Sigmoid colon (tissue), 6 donors: ENCODE measurements at regions not wholly inside any gene's neighbourhood (a gene's known extent, or its start where the extent isn't known, plus 50 kb on each side); places are given as distances from the start of the nearest gene placed in this dataset.

ENCODE experiments used
- DNase-seq: peaks from one replicate; pipeline ENCODE4 v3.0.0-alpha.2; 2019
- H3K27ac ChIP-seq, 4 donors: fragments of 200-600 bp; sonication (generic); one replicate each; pipeline ENCODE4 v1.5.1; 2016 to 2019; ENCODE audit warnings: mild to moderate bottlenecking in 1 of 4
- H3K27me3 ChIP-seq, 3 donors: fragments of 200-600 bp; sonication (generic); one replicate each; pipeline ENCODE4 v1.5.1; 2019; ENCODE audit warnings: mild to moderate bottlenecking in 1 of 3
- H3K36me3 ChIP-seq, 4 donors: fragments of 200-600 bp; sonication (generic); one replicate each; pipeline ENCODE4 v1.5.1; 2016 to 2019
- H3K4me1 ChIP-seq, 4 donors: fragments of 200-600 bp; sonication (generic); one replicate each; pipeline ENCODE4 v1.5.1; 2017 to 2019
- H3K4me3 ChIP-seq, 4 donors: fragments of 200-600 bp; sonication (generic); one replicate each; pipeline ENCODE4 v1.5.1; 2017 to 2019; ENCODE audit warnings: mild to moderate bottlenecking in 2 of 4, moderate library complexity in 1 of 4
- H3K9me3 ChIP-seq, 4 donors: fragments of 200-600 bp in 3 of 4; sonication (generic) in 3 of 4; one replicate each; pipeline versions ENCODE4 v1.5.1 to v1.6.1; 2013 to 2019
- CTCF ChIP-seq, 4 experiments: fragments of 450-650 bp in 3 of 4; fragments of 200-600 bp in 1 of 4; IDR thresholded peaks; one replicate each; pipeline ENCODE4 v1.5.1; 2016 to 2019; ENCODE audit warnings: antibody characterized with exemption in 4 of 4, mild to moderate bottlenecking in 3 of 4, moderate library complexity in 2 of 4
- EP300 ChIP-seq, 4 donors: sonication (generic); formaldehyde crosslinking; IDR thresholded peaks; one replicate each; pipeline ENCODE4 v1.6.1; 2017; ENCODE audit warnings: antibody characterized with exemption in 4 of 4
- POLR2A ChIP-seq, 2 donors: fragments of 450-650 bp; IDR thresholded peaks; one replicate each; pipeline ENCODE4 v1.6.1; 2016; ENCODE audit warnings: antibody characterized with exemption in 2 of 2, mild to moderate bottlenecking in 2 of 2, moderate library complexity in 2 of 2
- POLR2AphosphoS5 ChIP-seq, 4 donors: sonication (generic); formaldehyde crosslinking; IDR thresholded peaks; one replicate each; pipeline ENCODE4 v1.6.1; 2017; ENCODE audit warnings: antibody characterized with exemption in 4 of 4
- WGBS, 2 donors: extraction: QIAGEN DNeasy Blood & Tissue Kit; methylation state at CpG; one replicate each; pipeline ENCODE4 v1.1.7; 2013; 5-methylcytosine and 5-hydroxymethylcytosine counted together
- intact Hi-C: fragments of 100-400 bp; cut with DNase I; formaldehyde crosslinking; loops from one replicate; pipeline ENCODE4 v1.15.1; 2023
- donor health status: healthy with polysubstance abuse.
- donor health status: healthy.

GRCh38 chr16:87080571-87081167 is 236.5 kb downstream of the C16orf95 start:
- H3K36me3 ChIP-seq: no peaks in the 10 kb centered on the region
- no peaks in the 10 kb centered on the region for H3K27me3 ChIP-seq
- DNase-seq: no peak
- 79 to 81% methylated on average over 4 of the region's 4 CpGs for WGBS, 2 donors
- no peak overlapping the region for H3K4me3 ChIP-seq
- H3K9me3 ChIP-seq: peaks cover 0 to 24% (median 8%) of the 10 kb centered on the region in 4 donors
- intact Hi-C loops: no loop called here
- no peak for TF ChIP-seq POLR2AphosphoS5 (IDR thresholded peaks at IDR 0.05)
- TF ChIP-seq EP300 (IDR thresholded peaks at IDR 0.05): no peak
- no peaks in the 10 kb centered on the region for H3K4me1 ChIP-seq
- H3K27ac ChIP-seq: no peak overlapping the region

- intact Hi-C loops: no loop called here
- Histone ChIP-seq H3K4me3 (no peak overlapping the region), H3K9me3 (peaks cover 0 to 18% (median 8%) of the 10 kb centered on the region in 4 donors), H3K27ac (no peak overlapping the region), H3K36me3 (no peaks in the 10 kb centered on the region), H3K27me3 (no peaks in the 10 kb centered on the region), H3K4me1 (no peaks in the 10 kb centered on the region)
- WGBS, 2 donors: 76 to 85% methylated on average over 5 of the region's 5 CpGs
- TF ChIP-seq CTCF (IDR thresholded peaks at IDR 0.05): no peak
- TF ChIP-seq POLR2A (IDR thresholded peaks at IDR 0.05): no peak
- no peak for TF ChIP-seq POLR2AphosphoS5 (IDR thresholded peaks at IDR 0.05)
- TF ChIP-seq EP300 (IDR thresholded peaks at IDR 0.05): no peak
- DNase-seq: no peak
These were observed 231.8 kb downstream of the C16orf95 start for GRCh38 chr16:87085441-87085840.

- H3K27me3 ChIP-seq: no peaks in the 10 kb centered on the region
- intact Hi-C loops: no loop called here
- no peak overlapping the region for H3K4me3 ChIP-seq
- 81 to 87% methylated on average over 4 of the region's 4 CpGs for WGBS, 2 donors
- H3K4me1 ChIP-seq: no peaks in the 10 kb centered on the region
- no peaks in the 10 kb centered on the region for H3K36me3 ChIP-seq
- H3K9me3 ChIP-seq: peaks cover 0 to 12% (median 4%) of the 10 kb centered on the region in 4 donors
- H3K27ac ChIP-seq: no peak overlapping the region
- TF ChIP-seq EP300 (IDR thresholded peaks at IDR 0.05) (no peak), CTCF (IDR thresholded peaks at IDR 0.05) (no peak), POLR2A (IDR thresholded peaks at IDR 0.05) (no peak), POLR2AphosphoS5 (IDR thresholded peaks at IDR 0.05) (no peak)
- no peak for DNase-seq
These were observed 231.0 kb downstream of the C16orf95 start for GRCh38 chr16:87086156-87086555.

GRCh38 chr16:87086575-87086974 is 230.6 kb downstream of the C16orf95 start:
- Histone ChIP-seq H3K36me3 (no peaks in the 10 kb centered on the region), H3K27ac (no peak overlapping the region)

GRCh38 chr16:87092958-87093357 is 224.2 kb downstream of the C16orf95 start:
- Histone ChIP-seq H3K36me3 (no peaks in the 10 kb centered on the region), H3K27ac (no peak overlapping the region), H3K9me3 (no peaks in the 10 kb centered on the region), H3K4me3 (no peak overlapping the region), H3K27me3 (peaks cover 0 to 22% (median 3%) of the 10 kb centered on the region in 3 donors), H3K4me1 (no peaks in the 10 kb centered on the region)
- intact Hi-C loops: no loop called here
- 66 to 80% methylated on average over 5 of the region's 5 CpGs for WGBS, 2 donors
- no peak for DNase-seq
- no peak for TF ChIP-seq EP300 (IDR thresholded peaks at IDR 0.05)
- no peak for TF ChIP-seq POLR2A (IDR thresholded peaks at IDR 0.05)

More at GRCh38 chr16:87086575-87086974, 230.6 kb downstream of the C16orf95 start:
- peaks cover 0 to 9% (median 2%) of the 10 kb centered on the region in 4 donors for H3K9me3 ChIP-seq
- H3K4me1 ChIP-seq: no peaks in the 10 kb centered on the region
- DNase-seq: no peak
- no peak for TF ChIP-seq CTCF (IDR thresholded peaks at IDR 0.05)
- intact Hi-C loops: no loop called here
- H3K27me3 ChIP-seq: no peaks in the 10 kb centered on the region
- no peak overlapping the region for H3K4me3 ChIP-seq
